HG03108 (cell line): ENCODE measurements at regions not wholly inside any gene's neighbourhood (a gene's known extent, or its start where the extent isn't known, plus 50 kb on each side); places are given as distances from the start of the nearest gene placed in this dataset.

Source experiments
- ATAC-seq: cut with Tn5 transposase; IDR thresholded peaks from one replicate; pipeline ENCODE4 v1.9.1; 2021; ENCODE audit warnings: moderate library complexity; ENCODE audit not compliant: unreplicated experiment

DNA sequence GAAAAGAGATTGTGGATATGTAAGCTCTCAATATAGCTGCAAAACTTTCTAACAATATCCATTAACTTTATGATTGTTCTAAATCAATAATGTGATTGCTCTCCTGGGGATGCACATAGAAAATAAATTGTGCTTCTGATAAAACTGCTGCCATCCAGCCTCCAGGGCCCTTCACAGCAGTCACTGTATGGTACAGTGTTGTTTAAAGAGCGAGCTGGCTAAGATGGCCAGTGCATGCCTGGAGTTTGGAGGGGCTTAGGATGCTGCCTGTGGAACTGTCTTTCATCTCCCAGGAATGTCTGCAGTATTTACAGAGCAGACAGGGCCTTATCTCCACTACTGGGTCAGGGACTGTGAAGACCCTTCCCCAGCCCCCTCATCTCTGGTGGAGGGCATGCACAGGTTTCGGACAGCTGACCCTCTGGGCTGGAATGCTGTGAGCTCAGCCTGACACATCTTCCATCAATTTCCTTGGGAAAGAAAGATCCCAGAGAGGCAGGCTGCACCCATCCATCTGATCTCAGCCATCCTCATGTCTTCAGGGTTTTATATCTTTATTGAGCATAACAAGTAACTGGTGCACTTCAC lies 137.0 kb downstream of the PLPP3 start:
- no peak for ATAC-seq

DNA sequence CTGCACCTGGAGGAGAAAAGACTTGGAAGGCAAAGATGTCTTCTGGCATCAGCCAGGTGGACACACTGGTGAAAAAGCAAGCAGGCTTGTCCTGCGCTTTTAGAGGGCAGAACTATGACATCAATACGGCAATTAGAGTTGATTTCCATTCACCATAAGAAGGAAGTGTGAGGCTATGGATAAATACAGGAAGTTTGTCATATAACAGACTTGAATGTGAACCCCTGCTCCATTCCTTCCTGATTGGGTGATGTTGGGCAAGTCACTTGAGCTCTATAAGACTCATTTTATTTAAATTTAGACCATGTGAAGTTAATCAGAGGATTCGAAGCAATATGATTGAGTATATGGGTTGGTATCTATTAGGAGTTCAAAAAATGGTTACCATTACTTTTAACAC lies 137.8 kb downstream of the PLPP3 start:
- ATAC-seq = no peak

DNA sequence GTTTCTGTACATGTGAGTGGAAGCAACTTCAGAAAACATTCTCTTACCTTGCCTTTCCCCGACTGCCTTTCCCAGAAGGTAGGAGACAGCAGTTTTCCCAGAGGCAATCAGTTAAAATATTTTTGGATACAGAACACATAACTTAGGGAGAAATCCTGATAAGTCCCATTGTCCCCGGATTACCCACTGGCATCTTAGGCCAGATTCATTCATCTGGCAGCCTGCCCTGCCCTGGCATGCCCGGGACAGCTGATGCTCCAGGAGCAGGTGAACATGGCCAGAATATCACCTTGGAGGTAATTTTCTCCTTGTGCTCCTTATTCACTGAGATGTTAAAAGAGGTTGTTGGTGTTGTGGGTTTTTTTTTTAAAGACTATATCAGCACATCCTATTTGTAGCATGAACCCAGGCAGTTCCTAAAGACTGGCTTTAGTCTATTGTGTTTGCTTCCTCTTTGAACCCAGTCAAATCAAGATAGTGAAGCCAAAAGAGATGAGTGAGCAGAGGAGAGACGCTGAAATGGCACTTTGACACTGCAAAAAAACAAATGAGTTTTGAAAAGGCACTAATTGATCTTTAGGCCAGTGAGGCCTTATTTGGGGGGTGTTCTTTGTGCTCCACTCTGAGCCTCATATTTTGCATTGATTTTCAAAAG lies 139.6 kb downstream of the PLPP3 start:
- ATAC-seq = no peak

DNA sequence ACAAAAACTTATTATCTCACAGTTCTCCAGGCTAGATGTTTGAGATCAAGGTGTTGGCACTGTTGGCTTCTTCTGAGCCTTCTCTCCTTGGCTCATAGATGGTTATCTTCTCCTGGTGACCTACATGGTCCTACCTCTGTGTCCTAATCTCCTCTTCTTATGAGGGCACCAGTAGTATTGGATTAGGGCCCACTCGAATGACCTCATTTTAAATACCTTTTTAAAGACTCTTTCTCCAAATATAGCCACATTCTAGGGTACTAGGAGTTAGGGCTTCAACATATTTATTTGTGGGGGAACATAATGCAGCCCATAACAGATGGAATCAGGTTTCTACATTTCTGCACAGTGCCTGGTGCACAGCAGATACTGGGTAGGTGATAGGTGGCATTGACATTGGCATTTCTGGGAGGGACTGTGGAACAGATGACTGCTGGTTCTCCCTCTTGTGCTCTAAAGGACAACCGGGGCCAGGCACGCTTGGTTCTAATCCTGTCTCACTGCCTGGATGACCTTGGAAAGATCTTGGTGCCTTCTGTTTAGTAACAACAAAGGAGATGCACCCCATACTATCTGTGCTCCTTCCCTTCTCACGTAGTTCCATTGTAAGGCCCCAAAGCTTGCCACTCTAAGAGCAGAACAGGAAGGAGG lies 140.3 kb downstream of the PLPP3 start:
- no peak for ATAC-seq

DNA sequence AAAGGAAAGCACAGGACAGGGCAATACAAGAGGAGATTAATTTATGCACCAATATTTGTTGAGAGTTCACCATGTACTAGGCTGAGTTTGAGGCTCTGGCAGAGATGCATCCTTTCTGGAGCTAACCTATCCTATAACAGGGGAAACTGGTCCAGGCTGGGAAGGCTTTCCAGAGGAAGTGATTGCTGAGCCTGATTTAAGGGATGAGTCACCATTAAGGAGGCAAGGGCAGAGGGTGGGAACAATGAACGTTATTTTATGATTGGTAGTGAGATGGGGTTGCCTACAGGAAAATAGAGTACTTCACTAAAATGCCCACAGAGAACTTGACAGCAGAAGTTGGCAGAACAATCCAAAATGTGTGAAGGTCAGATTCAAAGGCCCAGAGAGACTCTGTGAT lies 141.4 kb downstream of the PLPP3 start:
- ATAC-seq = no peak

DNA sequence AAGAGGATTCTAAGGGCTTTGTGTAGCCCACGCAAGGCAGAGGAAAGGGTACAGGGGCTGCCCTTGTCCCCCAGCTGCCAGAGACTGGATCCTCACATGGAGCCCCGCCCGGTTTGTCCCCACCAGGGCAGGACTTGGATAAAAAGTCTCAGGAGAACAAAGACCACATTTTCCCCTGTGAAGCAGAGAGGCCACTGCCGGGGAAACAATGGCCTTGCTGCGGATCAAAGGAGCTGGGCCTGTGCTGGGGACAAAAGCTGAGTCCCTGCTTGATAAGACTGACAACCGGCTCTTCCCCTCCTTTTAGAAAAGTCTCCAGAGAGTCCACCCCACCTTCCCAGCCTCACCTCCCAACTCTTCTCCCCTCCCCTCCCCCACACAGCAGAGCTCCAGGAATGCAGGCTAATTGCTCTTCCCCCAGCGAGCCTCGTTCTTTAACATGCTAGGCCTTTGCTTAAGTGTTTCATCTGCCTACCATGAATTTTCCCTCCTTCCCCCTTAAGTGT lies 142.4 kb downstream of the PLPP3 start:
- ATAC-seq = no peak

DNA sequence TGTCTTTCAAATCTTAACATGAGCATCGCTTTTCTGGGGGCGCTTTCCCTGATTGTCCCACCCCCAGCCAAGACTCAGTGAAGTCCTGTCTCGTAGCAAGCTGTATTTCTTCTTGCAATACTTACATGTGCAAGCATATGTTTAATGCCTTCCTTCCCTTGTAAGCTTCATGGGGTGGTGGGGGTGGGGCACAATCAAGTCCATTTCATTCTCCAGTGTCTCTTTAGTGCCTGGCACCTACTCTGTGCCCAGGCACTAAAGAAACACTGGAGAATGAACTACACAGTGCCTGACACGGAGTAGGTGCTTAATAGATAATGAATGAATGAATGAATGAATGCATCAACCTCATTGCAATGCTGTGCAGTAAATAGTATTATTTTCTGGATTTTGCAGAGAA lies 143.1 kb downstream of the PLPP3 start:
- no peak for ATAC-seq

DNA sequence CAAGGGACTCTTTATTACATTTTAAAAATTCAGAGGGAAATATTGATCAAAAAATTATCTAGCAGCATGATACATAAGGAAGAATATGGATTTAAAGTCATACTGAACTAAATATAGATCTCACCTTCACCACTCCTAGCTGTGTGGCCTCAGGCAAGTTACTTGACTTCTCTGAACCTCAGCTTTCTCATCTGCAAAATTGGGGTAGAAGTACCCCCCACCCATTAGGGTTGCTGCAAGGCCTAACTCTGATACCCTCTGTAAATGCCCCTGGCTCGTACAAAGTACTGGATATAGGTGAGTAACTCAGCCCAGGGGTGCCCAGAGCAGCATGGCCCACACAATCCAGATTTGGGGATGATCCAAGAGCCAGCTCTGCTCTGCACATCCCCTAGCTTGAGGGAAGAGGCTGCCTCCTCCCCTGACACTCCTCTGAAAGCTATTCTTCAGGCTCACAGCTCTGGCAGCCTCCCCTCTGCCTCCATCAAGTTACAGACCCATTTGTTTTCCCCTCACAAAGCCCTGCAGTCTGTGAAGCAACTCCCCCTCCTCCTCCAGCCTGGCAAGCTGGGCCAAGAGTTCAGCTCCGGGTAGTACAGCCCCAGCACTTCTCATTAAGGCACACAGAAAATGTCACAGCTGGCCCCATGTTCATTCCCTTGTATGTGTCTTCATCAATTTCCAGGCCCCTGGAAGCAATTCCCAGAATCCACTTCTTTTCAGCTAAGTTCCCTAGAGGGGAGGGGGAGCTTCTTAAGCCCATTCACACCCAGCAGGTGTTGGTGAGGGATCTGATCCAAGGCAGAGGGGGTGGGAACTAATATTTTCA lies 143.7 kb downstream of the PLPP3 start:
- ATAC-seq = no peak

DNA sequence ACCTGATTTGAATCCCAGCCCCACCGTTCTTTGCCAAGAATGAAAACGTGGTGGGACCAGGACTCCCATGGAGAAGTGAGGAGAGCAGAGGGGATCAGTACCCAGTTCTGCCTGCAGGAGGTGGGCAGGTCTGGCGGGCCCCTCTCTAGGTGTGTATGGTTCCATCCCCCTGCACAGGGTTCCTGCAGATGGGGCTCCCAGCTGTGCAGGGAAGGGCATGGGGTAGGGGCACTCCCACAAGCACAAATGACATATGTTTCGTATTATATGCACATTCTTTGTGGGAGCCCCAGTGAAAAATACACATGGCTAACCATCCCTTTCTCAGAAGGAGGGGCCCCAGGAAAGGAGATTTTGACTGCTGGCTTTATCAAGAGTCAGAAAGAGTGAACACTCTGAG lies 144.6 kb downstream of the PLPP3 start:
- ATAC-seq = no peak

DNA sequence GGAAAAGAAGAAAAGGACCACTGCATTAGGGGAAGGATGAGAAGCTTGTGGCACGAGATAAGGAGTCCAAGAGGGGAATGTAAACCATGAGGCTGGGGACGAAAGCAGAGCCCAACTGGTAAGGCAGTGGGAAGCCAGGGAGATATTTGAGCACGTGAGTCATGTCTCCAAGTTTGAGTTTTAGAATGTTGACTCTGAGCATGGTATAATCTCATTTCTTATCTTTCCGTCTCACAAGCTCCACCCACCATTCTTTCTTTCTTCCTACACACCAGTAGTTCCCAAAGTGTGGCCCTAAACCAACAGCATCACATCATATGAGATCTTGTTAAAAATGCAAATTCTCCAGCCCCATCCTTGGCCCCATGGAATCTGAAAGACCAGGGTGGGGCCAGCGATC lies 145.3 kb downstream of the PLPP3 start:
- ATAC-seq = no peak

DNA sequence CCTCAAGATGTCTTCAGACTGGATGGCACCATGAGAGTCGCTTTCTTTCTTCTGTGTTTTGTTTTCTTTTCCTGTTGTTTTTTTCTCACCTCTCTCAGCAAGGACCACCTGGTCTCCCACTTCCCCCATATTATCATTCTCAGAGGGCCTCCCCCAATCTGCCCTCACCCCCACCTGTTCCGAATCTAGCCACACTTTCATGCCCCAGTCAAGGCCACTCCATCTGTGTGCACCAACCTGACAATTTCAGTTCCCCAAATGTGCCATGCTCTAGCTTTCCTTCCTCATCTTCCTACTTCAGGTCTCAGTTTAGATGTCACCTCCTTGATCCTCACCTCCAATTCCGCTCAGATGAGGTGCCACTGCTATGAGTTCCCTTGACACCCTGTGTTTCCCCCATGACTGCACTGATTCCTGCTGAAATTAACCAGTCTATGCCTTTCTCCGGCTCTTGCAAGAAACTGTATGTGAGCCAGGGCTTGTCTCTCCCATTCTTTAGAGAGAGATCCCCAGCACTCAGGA lies 146.2 kb downstream of the PLPP3 start:
- ATAC-seq = no peak

DNA sequence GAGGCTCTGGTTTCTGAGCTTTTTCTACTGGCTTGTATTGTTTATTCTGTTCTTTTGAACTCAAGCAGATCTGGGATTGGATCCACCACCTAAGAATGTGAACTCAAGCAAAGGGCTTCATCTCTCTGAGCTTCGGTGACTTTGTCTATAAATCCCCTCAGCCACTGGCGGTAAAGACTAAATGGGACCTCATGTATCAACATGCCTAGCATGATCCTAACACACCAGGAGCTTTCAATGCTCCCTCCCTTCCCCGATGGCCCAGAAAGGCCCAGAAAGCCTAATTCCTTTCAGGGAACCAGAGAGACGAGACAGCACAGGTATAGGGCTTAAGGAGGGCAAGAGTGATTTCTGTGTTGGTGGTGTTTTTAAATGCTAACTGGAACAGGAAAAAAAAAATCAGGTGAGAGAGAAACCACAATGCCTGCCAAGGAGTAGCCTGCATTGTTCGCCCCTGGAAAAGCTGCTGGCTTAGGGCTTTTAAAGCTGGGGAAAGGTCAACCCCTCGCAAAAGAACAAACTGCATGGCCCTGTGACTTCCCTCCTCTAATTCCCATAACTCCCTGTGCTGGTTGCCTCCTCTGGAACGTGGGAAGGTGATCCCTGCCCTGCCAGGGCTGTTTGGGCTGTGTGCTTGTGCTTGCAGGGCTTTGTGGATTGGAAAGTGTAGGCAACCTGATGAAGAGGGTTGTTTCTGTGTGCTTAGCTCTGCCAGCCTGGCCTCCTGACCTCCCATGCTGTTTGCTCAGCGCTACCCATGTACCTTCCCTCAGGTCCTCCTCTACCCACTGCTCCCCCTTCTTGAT lies 147.0 kb downstream of the PLPP3 start:
- no peak for ATAC-seq

DNA sequence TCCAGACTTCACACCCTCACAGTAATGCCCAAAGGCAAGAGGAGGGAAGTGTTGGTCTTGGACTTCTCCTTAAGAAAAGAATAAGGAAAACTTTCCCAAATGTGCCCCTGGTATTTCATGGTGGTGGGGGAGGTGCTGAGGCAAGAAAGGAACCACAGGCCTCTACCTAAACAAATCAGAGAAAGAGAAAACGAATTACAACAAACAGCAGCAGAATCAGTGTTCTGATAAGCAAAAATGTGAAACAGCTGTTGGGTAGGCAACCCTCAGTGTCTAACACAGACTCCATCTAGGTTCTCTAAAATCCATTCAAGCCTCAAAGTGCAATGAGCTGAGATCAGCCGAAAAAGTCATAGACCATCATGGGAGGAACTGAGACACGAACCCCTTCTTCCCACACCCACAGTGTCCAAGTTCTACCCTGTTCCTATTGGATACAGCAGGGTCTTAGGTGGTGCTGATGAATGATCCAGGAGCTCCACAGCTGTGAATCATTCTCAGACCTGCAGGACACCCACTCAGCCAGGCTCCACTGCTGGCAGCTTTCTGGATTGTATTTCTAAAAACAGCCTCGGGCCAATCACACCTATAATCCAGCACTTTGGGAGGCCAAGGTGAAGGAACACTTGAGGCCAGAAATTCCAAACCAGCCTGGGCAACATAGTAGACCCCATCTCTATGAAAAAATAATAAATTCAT lies 149.1 kb downstream of the PLPP3 start:
- ATAC-seq = no peak

DNA sequence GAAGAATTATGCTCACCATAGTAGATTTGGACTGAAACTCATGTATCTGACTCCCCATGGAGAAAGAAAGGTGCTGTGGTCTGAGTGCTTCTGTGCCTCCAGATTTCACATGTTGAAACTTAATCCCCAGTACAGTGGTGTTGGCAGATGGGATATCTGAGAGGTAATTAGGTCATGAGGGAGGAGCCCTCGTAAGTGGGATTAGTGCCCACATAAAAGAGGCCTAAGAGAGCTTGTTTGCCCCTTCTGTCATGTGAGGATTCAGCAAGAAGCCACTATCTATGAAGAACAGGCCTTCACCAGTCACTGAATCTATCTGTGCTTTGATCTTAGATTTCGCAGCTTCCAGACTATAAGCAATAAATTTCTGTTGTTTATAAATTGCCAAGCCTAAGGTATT lies 150.1 kb downstream of the PLPP3 start:
- no peak for ATAC-seq

DNA sequence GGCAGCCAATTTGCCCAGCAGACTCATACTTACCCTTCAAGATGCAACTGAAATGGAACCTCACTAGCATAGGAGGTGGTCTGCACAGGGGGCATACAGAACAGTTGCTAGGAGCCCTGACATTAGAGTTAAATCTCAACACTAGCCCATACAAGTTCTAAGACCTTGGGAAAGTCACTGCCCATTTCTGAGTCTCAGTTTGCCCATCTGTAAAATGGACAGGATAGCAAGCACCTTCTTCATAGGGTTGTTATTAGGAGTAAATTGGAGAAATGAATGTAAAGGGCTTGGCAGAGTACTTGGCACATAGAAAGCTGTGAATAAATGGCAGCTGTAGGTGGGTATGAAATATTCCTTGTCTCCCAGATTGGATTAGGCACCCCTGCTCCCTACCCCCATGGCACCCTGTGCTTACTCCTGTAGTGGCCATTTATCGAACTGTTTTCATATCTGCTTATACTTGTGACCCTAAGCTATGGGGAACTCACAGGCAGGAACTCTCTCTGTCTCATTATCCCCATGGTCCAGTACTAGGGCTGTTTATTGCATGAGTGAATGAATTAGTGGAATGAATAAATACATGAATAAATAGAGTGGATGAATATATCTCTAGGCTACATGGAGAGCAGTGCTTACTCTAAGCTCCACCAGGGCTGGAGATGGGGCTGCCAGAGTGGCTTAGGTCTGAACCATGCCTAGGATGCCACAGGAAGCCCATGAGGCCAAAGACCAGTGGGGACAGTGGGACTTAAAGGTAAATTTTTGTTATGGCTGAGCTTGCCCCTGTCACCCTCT lies 152.6 kb downstream of the PLPP3 start:
- no peak for ATAC-seq

DNA sequence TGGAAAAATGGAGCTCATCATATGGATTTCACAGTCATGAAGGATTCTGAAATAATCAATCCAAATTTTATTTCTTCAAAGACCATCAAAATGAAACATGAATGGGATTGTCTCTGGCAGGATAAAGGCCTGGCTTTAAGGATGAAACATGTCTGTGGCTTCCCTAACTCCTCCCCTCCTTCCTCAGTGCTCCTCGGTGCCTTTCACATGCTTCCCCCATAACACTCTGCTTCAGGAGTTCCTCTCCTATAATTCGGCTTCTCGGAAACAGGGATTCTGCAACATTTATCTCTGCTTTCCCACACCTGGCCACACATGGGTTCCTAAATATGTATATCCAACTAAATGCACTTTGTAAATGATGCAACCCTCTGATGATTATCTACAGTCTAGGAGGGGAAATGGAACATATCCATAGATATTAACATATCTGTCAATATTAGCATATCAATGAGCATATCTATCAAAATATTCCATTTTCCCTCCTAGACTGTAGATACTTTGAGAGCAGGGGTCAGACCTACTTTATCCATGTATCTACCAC lies 153.8 kb downstream of the PLPP3 start:
- ATAC-seq = no peak

DNA sequence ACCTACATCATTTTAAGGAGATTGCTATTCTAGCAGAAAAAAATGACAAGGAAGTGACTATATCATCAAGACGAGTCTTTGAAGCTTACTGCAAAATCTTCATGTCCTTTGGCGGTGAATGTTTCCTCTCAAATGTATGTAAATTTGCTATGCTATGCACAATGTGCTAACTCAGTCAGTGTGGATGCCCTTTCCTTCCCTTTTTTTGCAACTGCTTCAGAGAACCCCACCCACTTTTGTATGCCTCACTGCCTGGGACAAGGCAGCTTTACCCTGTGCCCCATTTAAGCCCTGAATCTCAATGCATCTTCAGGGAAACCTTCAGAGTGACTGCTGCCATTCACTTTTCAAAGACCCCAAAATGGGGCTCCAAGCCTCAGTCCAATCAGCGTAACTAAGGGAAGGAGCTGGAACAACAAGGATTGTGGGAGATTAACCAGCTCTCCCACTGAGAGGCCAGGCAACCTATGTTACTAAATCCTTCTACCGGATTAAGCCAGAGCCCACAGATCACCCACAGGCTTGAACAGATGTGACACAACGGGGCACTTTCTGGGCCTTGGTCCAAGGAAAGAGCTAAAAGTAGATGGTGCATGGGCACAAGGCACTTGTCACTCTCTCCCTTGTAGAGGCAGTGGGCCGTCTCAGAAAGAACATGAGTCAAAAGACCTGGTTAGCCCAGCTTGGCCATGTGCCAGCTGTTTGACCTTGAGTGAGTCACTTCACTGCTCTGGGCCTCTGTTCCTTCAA lies 154.4 kb downstream of the PLPP3 start:
- ATAC-seq = no peak

DNA sequence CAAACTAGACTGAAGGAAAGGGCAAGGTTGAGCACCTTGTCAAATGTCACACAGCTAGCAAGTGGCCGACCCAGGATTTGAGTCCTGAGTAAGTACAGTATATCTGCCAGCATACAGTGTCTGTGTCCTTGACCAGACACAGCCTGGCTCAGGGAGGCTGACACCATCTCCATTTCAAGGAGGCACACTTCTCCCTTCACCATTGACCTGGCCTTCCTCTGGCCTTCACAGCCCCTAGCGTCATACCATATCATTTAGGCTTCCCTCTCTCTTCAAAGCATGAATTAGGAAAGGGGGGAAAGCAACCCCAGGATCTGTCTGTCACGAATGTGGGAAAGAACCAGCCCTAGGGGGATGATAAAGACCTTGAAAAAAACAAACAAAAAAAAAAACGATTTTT lies 155.6 kb downstream of the PLPP3 start:
- no peak for ATAC-seq
